ENCODE measurements at regions not wholly inside any gene's neighbourhood (a gene's known extent, or its start where the extent isn't known, plus 50 kb on each side); places are given as distances from the start of the nearest gene placed in this dataset.

- no peak for TF ChIP-seq CTCF (IDR thresholded peaks at IDR 0.05)
- no peak for TF ChIP-seq EP300 (IDR thresholded peaks at IDR 0.05; ENCODE audit: low read depth)
Observed at GRCh38 chr5:152801886-152802285, 396.8 kb upstream of the NMUR2 start.
